Spleen (tissue), 7 donors: ENCODE measurements at regions not wholly inside any gene's neighbourhood (a gene's known extent, or its start where the extent isn't known, plus 50 kb on each side); places are given as distances from the start of the nearest gene placed in this dataset.

Experiments
- CTCF ChIP-seq, 11 experiments: fragments of 200-600 bp in 7 of 11; fragments of 450-650 bp in 4 of 11; sonication (generic) in 4 of 11; IDR thresholded peaks in 8 of 11; conservative IDR thresholded peaks in 3 of 11; 1 replicate in 7 of 11; 2 replicates in 4 of 11; pipeline versions ENCODE4 v1.4.0 to v1.8.0; 2016 to 2021; ENCODE audit warnings: antibody characterized with exemption in 11 of 11, inconsistent platforms in 4 of 11, mild to moderate bottlenecking in 1 of 11
- POLR2A ChIP-seq, 3 donors: fragments of 450-650 bp; IDR thresholded peaks; one replicate each; pipeline ENCODE4 v1.5.1; 2017; ENCODE audit warnings: antibody characterized with exemption in 3 of 3, mild to moderate bottlenecking in 1 of 3
- POLR2AphosphoS5 ChIP-seq, 3 donors: sonication (generic); formaldehyde crosslinking; IDR thresholded peaks; one replicate each; pipeline ENCODE4 v1.5.1; 2017; ENCODE audit warnings: antibody characterized with exemption in 3 of 3
- donor health status: DM: no; HTN: no; CAD: no; lungs with moderate emphysema.
- donor health status: DM: no; HTN: no; CAD: no.
- donor health status: DM: no; HTN: no; CAD: no.

DNA sequence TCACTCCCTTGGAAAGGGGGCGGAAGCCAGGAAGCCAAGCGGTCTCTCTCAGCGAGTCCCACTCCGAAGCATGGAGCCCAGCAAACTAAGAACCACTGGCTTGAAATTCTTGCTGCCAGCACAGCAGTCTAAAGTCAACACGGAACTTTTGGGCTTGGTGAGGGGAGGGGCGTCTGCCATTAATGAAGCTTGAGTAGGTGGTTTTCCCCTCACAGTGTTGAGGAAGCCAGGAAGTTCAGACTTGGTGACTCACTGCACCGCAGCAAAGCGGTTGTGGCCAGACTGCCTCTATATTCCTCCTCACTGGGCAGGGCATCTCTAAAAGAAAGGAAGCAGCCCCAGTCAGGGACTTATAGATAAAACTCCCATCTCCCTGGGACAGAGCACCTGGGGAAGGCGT lies 665.4 kb upstream of the CBLB start:
- TF ChIP-seq CTCF (IDR thresholded peaks at IDR 0.05 in 8 of 11, conservative IDR thresholded peaks at IDR 0.05 in 3 of 11) (no peak), POLR2A (IDR thresholded peaks at IDR 0.05) (no peak), POLR2AphosphoS5 (IDR thresholded peaks at IDR 0.05) (no peak)
